ENCODE measurements at regions not wholly inside any gene's neighbourhood (a gene's known extent, or its start where the extent isn't known, plus 50 kb on each side); places are given as distances from the start of the nearest gene placed in this dataset.

DNA sequence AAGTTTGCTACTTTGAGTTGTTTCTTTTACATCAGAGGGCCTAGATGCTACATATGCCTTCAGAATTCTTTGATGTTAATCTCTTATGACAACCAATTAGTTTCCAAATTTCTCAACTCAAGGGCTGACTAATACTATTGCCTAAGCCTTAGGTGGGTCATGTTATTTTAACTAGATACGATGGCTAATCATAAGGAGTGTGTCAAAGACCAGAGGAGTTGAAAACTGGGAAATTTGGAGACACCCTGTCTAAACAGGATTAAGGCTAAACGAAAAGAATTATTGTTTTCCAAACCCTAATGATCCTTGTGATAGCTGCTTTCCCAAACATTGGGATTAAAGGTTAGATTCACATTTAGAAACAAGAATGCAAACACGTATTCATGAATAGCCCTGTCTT lies 228.5 kb downstream of the PCDH7 start:
- TF ChIP-seq, protein P1, sequence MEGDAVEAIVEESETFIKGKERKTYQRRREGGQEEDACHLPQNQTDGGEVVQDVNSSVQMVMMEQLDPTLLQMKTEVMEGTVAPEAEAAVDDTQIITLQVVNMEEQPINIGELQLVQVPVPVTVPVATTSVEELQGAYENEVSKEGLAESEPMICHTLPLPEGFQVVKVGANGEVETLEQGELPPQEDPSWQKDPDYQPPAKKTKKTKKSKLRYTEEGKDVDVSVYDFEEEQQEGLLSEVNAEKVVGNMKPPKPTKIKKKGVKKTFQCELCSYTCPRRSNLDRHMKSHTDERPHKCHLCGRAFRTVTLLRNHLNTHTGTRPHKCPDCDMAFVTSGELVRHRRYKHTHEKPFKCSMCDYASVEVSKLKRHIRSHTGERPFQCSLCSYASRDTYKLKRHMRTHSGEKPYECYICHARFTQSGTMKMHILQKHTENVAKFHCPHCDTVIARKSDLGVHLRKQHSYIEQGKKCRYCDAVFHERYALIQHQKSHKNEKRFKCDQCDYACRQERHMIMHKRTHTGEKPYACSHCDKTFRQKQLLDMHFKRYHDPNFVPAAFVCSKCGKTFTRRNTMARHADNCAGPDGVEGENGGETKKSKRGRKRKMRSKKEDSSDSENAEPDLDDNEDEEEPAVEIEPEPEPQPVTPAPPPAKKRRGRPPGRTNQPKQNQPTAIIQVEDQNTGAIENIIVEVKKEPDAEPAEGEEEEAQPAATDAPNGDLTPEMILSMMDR (IDR thresholded peaks at IDR 0.05; ENCODE audit: poor library complexity), result no peak
- TF ChIP-seq EZH2 (IDR thresholded peaks at IDR 0.05; ENCODE audit: borderline replicate concordance) (no peak), EZH2phosphoT487 (IDR thresholded peaks at IDR 0.05; ENCODE audit: low read depth, severe bottlenecking, unreplicated experiment) (no peak)
